Activated T-cell treated with anti-CD3 and anti-CD28 coated beads, Interleukin-2, amount 50 U/mL, for 48 hours (primary cell): ENCODE measurements at regions not wholly inside any gene's neighbourhood (a gene's known extent, or its start where the extent isn't known, plus 50 kb on each side); places are given as distances from the start of the nearest gene placed in this dataset.
"Not testable (repeated sequence)": the region's sequence is repeated elsewhere in the genome, so short reads cannot be mapped to it uniquely, and the experiment has no call there.

Source experiments
- DNase-seq, 2 experiments: peaks; one replicate each; pipeline ENCODE4 v3.0.0-alpha.2; 2020

DNA sequence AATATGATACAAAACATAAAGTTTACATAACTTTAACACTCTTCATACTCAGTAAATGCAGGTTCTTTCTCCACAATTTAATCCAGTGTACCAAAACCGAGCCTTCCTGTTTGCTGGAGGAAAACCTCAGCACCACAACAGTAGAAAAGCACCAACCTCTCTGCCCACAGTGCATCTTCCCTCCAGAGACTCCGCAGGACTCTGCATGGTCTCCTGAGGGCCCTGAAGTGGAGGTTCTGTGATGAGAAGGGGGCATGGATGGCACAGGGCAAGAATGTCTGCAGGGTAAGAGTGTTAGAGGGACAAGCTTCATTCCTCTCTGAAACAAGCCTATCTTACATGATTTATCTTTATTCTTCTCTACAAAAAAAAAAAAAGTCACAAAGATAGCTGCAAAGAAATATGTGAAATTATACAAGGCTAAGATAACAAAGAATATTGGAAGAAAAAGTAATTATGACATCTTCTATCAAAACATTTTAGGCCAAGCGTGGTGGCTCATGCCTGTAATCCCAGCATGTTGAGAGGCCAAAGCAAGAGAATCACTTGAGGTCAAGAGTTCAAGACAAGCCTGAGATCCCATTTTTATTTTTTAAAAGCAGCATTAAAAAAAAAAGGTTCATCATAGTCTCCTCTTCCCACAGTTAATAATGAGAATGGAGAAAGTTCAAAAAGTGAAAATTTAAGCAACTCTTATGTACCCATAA lies 102.0 kb downstream of the VPREB1 start:
- DNase-seq, result no peak

DNA sequence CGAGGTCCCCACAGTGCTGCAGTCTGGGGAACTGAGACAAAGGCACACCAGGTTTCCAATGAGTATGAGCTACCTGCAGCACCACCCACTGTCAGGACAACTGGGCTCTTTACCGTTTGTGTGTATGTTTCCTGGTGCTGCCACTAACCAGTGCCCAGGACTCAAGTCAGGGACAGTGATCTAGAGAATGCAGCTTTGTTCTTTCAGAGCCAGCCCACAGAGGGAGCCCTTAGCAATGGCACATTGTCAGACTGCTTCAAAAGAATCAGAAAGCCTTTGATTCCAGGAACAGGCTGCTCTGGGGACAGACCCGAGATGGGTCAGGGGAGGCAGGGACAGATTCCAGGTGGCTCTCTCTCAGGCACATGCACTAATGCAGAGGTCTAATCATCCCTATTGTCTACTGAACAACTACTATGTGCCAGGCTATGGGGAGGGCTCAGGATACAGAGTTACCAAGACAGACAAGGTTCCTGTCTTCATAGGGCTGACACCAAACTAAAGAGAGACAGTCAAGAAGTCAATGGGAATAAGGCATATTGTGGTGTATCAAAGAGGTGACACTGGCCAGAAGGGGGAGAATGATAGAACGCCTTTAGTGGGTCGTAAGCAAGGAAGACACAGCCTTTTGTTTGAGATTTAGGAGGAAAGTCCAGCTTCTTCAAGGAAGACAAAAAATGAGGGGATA lies 103.7 kb downstream of the VPREB1 start:
- DNase-seq, result no peak

DNA sequence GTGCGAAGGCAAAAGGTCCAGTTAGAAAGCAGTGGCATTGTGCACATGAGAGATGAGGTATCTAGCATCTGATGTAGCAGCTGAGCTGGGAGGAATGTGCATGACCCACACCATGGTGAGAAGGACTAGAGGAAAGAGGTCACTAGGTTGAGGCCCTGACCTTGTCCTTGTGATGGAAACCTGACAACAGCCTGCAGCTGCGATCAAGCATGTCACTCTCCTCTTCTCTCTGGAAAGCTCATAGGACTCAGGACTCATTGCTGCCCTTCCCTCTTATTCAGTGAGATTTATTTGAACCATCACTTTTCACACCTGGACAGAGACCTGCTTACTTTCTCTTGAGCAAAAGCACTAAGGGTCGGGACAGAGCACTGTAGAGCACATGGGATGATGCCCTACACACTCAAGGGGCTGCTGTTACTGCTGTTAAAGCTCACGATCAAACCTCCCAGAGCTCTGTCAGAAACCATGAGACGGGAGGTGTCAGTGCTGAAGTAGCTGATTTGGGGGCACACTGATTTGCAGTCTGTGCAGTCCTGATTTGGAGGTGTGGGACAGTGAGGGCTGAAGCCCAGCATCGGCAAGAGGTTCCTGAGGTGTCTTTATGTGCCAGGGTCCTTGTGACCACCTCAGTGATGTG lies 104.3 kb downstream of the VPREB1 start:
- no peak for DNase-seq

DNA sequence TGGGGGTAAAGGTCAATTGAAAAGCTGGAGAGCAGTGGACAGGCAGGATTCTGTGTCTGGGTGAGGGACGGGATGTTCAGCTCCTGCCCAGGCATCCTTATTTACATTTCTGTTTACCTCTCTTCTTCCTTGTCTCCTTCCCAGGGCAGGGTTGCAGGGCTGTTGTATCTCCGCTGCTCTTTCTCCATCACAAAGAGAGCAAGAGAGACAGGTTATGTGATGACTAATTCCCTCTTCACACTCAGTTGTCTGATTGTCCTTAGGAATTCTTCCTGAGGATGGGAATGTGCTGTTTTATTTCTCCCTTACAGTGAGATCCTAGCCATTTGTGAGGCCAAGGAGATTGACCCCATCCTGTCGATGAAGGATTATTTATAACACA lies 104.9 kb downstream of the VPREB1 start:
- DNase-seq, result no peak

DNA sequence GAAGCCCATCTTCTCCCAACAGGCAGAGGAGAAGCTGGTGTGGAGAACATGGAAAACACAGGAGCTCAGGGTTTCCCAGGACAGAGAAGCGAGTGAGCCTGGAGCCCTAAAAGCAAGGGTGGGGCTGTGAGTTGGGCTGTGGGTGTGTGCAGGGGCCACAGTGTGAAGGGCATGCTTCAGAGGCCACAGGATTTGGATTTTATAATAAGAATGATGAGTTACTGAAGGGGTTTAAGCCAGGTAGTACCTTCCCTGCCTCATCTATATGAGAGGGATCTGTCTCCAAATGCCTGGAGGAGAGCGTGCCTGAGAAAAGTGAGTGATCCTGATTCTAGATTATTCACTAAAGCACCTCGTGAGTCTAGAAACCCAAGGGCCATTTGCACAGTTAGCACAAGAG lies 106.8 kb downstream of the VPREB1 start:
- DNase-seq, result no peak

DNA sequence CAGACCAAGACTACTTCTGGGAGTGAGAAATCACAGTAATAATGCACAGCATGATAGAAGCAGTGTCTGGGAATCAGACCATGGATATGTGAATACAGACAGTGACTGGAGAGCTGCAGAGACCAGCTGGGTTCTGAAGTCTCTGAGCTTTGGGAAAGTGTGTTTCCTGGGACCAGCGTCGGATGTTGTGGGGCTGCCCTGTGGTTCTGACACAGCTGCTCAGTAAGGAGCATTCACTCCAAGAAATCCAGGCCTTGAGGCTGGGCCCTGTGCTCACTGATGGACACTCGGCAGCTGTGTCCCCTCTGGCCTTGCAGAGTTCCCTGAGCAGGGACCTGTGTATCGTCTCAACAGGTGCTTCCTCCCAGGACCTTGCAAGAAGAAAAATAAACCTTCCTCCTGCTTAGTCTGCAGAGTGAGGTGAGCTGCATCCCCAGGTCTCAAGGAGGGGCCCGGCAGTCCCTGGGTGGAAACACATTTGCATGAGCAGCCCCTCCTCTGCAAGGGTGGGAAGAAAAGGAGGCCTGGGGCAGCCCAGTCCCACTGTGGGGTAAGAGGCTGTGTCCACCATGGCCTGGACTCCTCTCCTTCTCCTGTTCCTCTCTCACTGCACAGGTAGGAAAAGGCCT lies 107.9 kb downstream of the VPREB1 start:
- no peak for DNase-seq

DNA sequence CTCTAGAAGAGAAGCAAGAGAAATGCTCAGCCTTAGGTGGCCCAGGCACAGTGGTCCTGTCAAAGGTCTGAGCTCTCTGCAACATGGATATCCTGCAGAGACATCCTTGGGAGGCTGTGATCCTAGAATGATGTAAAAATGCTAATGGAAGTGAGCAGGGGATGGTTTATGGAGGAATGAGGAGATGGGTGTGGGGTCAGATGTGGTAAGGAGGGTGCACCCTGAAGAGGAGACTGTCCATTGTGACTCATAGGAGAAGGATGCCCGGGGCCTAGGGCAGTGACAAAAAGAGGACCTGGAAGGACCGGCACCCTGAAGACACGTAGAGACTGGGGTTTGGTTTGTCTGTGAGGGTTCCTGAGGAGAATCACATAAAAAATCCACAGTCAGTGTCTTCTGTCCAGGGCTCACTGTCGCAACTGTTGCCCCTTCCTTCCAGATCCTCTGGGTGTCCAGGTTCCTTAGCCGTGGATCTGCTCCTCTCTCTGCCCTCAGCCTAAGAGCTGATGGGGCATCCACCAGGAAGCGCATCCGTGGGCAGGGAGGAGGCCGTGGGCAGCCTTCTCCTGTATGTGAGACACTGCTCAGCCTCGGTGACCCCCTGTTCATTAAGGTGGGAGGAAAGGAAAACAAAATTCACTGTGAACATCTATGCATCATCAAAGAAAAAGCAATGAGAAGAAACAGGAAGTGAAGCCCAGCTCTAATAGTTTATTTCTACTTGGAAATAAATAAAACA lies 110.7 kb downstream of the VPREB1 start:
- no peak for DNase-seq

DNA sequence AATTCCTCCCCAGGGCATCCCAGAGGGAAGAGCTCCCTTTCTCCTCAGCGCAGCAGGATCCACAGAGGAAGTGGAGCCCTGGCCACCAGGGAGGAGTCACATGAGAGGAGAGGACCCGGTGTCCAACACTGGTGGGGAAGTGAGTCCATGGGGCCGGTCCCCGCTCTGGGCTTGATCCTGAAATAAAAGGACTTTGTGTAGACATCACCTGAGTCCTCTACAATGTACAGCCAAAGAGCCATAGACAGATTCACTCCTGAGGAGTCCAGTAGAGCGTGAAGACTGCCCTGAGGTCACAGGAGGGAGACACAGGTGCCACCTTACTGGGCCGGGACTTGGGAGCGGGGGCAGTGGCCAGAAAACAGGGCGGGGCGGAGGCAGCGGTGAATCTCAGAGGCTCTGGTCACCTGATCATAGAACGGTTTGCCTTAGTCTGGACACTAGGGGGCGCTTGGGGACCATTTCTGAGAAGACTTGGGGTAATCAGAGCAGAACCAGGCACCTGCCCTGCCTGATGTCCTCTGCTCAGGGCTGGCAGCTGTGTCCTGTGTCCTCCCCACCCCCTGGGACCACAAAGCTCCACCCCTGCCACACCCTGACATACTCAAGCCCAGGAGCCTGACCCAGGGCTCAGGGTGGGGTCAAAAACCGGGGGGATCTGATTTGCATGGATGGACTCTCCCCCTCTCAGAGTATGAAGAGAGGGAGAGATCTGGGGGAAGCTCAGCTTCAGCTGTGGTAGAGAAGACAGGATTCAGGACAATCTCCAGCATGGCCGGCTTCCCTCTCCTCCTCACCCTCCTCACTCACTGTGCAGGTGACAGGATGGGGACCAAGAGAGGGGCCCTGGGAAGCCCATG lies 112.7 kb downstream of the VPREB1 start:
- DNase-seq, result peak; percentile 86

DNA sequence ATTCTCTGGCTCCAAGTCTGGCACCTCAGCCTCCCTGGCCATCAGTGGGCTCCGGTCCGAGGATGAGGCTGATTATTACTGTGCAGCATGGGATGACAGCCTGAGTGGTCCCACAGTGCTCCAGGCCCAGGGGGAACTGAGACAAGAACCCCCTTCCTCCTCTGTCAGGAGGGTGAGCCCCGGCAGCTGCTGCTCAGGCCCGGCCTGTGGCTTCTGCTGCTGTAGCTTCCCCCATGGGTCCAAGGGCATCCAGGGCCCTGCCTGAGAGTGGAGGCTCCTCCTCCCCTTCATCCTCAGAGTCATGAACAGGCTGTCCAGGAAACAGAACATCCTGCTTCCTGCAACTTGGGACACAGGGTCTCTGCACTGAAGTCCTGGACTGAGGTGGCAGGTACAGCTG lies 113.6 kb downstream of the VPREB1 start:
- DNase-seq, result no peak

DNA sequence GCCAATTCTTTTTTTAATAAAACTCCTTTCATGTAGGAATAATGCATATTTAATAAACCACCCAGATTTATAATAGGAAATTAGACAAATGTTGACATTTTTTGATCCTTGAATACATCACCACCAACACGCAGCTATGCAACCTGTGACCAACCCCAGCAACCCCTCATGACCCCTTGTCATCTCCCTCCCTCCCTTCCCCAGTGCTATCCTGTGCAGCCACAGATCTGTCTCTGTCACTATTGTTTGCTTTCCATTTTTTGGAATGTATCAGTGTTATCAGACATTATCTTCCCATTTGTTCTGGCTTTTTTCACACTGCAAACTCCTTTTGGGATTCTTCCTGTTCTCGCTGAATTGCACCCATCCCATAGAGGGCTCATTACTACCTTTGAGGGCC lies 114.1 kb downstream of the VPREB1 start:
- DNase-seq, result no peak

DNA sequence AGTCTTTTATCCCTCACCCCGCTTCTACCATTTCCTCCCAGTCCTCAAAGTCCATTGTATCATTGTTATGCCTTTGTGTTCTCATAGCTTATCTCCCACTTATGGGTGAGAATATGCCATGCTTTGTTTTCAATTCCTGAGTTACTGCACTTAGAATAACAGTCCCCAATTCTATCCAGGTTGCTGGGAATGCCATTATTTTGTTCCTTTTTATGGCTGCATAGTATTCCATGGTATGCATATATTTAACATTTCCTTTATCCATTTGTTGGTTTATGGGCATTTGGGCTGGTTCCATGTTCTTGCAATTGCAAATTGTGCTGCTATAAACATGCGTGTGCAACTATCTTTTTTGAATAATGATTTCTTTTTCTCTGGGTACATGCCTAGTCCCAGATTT lies 114.9 kb downstream of the VPREB1 start:
- DNase-seq, result no peak

DNA sequence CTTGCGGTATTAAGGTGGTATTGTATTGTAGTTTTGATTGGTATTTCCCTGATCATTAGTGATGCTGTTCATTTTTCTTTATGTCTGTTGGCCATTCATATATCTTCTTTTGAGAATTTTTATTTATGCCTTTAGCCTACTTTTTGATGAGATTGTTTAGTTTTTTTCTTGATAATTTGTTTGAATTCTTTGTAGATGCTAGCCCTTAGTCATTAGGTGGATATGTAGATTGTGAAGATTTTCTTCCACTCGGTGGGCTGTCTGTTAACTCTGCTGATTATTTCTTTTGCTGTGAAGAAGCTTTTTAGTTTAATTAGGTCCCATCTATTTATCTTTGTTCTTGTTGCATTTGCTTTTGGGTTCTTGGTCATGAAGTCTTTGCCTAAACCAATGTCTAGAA lies 115.4 kb downstream of the VPREB1 start:
- DNase-seq, result no peak

DNA sequence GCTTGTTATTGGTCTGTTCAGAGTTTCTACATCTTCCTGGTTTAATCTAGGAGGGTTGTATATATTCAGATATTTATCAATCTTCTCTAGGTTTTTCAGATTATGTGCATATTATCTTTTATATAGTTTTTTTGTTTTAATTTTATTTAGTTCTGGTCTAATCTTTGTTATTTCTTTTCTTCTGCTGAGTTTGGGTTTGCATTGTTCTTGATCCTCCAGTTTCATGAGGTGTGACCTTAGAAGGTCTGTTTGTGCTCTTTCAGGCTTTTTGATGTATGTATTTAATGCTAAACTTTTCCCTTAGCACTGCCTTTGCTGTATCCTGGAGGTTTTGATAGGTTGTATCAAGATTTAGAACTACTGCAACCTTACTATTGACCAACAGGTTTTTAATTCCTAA lies 117.7 kb downstream of the VPREB1 start:
- no peak for DNase-seq

DNA sequence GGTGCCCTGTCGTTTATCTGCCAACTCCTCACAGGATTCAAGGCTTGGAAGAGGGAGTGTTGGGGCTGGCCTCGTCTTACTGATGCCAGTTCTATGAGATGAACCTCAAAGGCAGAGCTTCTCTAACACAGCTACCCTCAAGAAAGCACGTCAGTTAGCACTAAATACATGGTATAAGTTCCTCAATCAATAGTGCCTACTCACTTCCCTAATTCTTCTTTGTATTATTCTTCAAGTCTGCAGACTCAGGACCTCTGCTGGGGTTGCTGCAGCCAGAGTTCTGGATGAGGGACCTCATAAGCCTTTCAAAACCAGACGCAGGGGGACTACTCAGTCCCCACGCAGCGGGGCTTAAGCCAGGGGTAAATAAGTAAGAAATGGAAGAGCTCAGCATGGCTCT lies 118.3 kb downstream of the VPREB1 start:
- DNase-seq, result no peak

DNA sequence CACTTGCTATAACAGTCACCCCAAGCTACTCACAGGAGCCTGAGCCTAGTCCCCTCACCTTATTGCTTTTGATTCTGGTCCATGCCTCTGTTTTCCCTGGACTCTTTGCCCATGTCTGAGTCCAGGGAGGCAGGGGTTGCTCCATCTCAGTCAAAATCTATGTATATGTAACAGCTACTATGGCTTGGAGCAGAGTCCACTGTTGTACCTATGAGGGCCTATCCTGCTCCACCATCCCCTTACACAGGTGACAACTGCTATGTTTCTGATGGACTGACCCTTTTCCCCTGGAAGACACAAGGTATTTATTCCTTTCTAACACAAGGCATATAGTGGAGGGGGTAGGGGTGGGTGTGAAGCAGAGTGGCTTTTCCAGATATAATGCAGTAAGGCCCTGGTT lies 119.6 kb downstream of the VPREB1 start:
- no peak for DNase-seq

DNA sequence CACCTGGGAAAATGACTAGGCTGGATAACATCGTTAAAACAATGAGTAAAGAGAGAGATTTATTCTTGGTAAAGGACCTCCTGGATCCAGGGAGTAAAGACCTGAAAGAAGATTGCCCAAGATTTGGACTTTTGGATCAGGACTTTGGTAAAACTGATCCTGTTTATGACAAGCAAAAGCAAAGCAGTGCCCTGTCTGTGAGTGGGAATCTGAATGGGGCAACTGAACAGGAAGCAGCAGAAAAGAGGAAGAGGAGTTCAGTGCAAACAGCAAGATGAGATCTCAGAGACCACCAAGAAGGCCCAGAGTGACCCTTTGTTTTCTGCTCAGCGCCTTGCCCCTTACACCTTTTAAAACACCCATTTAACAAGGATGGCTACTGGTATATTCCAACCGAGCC lies 122.0 kb downstream of the VPREB1 start:
- no peak for DNase-seq

DNA sequence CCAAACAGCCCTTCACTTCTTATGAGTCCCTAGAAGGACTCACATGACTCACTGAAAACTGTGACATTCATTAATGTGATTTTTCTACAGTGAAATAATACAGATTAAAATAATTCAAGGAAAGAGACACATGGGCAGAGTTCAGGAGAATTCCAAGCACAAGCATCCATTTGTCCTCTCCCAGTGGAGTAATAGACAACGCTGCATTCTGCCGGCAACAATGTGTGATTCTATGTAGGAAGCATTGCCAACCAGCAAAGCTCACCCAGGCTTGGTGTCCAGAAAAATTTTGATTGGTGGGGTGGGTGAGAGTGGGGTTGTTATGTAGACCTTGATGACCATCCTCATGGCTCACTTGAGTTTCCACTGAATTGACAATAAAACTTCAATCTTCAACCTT lies 123.9 kb downstream of the VPREB1 start:
- no peak for DNase-seq

DNA sequence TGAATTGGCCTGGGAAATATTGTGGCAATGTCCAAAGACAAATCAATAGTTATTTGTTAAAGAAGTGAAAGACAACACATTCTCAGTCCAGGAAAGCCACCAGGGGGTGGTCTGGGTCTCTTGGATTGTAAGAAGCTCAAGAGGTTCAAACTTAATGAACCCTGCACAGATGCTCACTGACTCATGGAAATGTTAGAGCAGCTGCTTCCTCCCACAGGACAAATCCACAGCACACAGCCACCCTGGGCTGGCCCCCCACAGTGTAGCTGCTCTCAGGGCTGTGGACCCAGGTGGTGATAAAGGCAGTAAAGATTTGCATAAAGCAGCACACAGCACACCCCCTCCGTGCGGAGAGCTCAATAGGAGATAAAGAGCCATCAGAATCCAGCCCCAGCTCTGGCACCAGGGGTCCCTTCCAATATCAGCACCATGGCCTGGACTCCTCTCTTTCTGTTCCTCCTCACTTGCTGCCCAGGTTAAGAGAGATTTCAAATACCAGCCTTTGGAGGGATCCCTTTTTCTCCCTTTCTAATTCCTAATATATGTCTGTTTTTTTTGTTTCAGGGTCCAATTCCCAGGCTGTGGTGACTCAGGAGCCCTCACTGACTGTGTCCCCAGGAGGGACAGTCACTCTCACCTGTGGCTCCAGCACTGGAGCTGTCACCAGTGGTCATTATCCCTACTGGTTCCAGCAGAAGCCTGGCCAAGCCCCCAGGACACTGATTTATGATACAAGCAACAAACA lies 124.8 kb downstream of the VPREB1 start:
- not testable (repeated sequence) for DNase-seq

DNA sequence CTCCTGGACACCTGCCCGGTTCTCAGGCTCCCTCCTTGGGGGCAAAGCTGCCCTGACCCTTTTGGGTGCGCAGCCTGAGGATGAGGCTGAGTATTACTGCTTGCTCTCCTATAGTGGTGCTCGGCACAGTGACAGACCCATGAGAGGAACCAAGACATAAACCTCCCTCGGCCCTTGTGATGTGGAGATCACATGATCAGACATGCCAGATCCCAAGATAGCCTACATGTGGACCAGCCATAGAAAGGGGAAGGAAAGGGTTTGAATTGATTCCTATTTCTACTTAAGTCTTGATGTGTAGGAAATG lies 125.3 kb downstream of the VPREB1 start:
- no peak for DNase-seq

DNA sequence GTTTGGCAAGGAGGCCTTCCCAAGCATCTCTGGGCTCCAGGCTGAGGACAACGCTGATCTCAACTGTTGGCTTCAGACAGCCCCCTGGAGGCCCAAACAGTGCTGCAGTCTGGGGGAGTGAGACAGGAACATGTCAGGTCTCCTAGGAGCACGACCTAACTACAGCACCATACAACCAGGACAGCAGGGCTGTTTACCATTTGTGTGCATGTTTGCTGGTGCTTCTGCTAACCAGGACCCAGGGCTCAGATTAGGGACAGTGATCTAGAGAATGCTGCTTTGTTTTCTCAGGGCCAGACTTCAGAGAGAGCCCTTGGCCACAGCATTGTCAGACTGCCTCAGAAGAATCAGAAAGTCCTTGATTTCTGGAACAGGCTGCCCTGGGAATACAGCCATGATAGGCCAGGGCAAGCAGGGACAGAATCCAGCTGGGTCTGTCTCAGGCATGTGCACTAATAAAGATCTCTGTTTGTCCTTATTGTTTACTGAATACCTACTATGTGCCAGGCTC lies 126.5 kb downstream of the VPREB1 start:
- DNase-seq, result no peak

DNA sequence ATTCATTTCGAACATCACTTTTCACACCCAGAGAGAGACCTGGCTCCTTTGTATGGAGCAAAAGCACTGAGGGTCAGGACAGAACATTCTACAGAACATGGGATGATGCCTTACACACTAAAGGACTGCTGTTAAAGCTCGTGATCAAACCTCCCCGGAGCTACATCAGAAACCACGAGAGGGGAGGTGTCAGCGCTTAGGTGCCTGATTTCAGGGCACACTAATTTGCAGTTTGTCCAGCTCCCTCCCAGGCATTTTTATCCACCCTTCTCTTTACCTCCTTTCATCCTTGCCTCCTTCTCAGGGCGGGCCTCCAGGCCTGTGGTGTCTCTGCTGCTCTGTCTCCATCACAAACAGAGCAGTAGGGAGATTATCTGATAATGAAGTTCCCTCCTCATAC lies 127.5 kb downstream of the VPREB1 start:
- no peak for DNase-seq

DNA sequence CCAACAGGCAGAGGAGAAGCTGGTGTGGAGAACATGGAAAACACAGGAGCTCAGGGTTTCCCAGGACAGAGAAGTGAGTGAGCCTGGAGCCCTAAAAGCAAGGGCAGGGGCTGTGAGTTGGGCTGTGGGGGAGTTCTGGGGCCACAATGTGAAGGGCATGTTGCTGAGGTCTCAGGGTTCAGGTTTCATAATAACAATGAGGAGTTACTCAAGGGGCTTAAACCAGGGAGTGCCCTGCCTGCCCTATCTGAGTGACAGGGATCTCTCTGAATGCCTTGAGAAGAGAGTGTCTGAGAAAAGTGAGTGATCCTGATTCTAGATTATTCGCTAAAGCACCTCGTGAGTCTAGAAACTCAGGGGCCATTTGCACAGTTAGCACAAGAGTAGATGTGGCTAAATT lies 129.6 kb downstream of the VPREB1 start:
- no peak for DNase-seq
